Renal cortex interstitium (tissue), 11 donors: ENCODE measurements at regions not wholly inside any gene's neighbourhood (a gene's known extent, or its start where the extent isn't known, plus 50 kb on each side); places are given as distances from the start of the nearest gene placed in this dataset.
A peak's percentile ranks its signal among the peaks of the same experiment; 100 is the strongest.
"Not testable (repeated sequence)": the region's sequence is repeated elsewhere in the genome, so short reads cannot be mapped to it uniquely, and the experiment has no call there.

Experiments used
- DNase-seq, 11 donors: peaks; one replicate each; pipeline ENCODE4 v3.0.0-alpha.2; 2013; ENCODE audit warnings: low read depth in 9 of 11, low spot score in 4 of 11; ENCODE audit errors: extremely low read depth in 1 of 11

- DNase-seq: no peak
Observed at GRCh38 chr22:22789922-22790845, 97.4 kb upstream of the IGLL5 start.

DNA sequence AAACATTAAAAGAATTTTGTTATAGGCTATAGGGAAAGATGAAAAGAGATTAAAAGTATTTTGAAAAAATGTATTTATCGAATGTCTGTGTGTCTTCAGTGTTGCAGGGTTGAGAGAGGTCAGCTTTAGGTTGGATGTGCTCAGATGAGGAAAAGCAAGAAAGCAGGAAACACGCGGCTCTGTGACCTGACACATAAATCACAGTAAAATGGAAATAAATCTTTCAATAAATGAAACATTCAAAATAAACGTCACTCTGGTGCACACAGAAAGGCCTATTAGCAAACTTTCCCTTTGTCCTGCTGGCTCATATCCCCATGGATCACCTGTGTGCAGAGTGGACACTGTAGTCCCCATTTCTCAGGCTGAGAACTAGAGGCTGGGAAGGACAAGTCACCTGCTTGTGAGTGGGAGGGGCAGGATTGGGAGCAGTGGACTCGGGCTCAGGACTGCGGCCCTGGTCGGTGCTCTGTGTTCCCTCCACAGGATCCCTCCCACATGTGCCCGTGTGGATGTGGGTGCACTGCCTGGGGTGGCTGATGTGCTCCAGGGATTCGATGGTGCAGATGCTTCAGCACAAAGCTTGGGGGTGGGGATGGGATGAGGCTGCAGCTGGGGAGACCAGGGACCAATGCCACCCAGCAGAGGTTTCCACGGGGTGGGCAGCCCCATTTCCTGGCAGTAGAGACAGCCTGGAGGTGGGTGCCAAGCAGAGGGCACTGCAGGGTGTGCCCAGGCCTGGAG is 96.0 kb upstream of the IGLL5 start:
- DNase-seq: no peak

DNA sequence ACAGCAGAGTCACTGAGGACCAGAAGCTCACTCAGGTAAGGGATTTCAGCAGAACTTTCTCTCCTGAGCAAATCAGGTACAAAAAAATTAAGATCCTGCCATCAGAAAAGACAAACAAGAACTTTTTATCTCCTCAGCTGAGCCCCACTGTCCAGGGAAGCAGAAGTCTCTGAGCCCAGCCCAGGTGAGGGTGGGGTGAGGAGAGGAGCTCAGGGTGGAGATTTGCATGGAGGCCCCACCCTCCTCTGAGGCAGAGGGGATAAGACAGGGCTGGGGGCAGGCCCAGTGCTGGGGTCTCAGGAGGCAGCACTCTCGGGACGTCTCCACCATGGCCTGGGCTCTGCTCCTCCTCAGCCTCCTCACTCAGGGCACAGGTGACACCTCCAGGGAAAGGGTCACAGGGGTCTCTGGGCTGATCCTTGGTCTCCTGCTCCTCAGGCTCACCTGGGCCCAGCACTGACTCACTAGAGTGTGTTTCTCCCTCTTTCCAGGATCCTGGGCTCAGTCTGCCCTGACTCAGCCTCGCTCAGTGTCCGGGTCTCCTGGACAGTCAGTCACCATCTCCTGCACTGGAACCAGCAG is 95.3 kb upstream of the IGLL5 start:
- DNase-seq: not testable (repeated sequence)

GRCh38 chr22:22795639-22796038 is 92.0 kb upstream of the IGLL5 start:
- not testable (repeated sequence) for DNase-seq

- no peak for DNase-seq
Observed at GRCh38 chr22:22796724-22797123, 90.9 kb upstream of the IGLL5 start.

DNA sequence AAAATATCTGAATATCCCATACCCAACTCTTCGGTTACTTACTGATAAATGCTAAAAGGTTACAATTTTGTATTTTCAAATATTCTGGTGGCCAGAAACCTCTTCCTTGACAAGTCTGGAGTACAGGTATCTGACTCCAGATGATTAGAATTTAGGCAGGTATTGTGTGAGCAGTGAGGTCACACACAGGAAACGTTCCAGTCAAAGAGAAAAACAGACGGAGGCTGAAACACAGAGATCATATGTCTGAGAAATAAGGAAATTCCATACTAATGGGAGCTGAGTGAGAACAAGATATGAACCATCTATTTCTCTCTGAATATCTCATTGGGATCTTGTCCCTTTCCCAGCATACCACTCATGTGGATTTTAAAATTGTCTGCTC is 89.4 kb upstream of the IGLL5 start:
- no peak for DNase-seq

- DNase-seq: no peak
Observed at GRCh38 chr22:22798716-22799115, 88.9 kb upstream of the IGLL5 start.

- no peak for DNase-seq
Observed at GRCh38 chr22:22799561-22799960, 88.1 kb upstream of the IGLL5 start.

- DNase-seq: no peak
Observed at GRCh38 chr22:22800716-22801115, 86.9 kb upstream of the IGLL5 start.

GRCh38 chr22:22802339-22802970 is 85.2 kb upstream of the IGLL5 start:
- DNase-seq: no peak

- DNase-seq: no peak
Observed at GRCh38 chr22:22803285-22803853, 84.2 kb upstream of the IGLL5 start.

DNA sequence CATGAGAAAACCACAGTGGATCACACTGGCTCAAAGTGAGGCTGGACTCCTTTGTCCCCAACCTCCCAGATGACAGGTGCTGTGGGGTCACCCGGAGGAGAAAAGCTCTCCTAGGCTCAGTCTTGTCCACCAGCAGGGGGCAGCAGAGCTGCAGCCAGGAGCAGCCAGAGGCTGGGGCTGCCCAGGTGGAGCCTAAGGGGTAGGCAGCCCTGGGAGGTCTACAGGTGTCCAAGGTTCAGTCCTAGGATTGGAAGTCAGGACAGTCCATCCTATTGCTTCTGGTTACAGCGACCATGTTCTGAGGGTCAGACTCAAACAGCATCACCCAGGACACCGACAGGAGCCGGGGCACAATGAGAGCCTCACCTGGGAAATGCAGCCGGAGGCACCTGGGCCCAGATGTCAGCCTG is 77.6 kb upstream of the IGLL5 start:
- DNase-seq: peak in 6 of 11 donors; percentile 10 to 48 (median 28)

GRCh38 chr22:22810471-22810870 is 77.1 kb upstream of the IGLL5 start:
- DNase-seq: no peak

- DNase-seq: no peak
Observed at GRCh38 chr22:22811016-22812009, 76.3 kb upstream of the IGLL5 start.

DNA sequence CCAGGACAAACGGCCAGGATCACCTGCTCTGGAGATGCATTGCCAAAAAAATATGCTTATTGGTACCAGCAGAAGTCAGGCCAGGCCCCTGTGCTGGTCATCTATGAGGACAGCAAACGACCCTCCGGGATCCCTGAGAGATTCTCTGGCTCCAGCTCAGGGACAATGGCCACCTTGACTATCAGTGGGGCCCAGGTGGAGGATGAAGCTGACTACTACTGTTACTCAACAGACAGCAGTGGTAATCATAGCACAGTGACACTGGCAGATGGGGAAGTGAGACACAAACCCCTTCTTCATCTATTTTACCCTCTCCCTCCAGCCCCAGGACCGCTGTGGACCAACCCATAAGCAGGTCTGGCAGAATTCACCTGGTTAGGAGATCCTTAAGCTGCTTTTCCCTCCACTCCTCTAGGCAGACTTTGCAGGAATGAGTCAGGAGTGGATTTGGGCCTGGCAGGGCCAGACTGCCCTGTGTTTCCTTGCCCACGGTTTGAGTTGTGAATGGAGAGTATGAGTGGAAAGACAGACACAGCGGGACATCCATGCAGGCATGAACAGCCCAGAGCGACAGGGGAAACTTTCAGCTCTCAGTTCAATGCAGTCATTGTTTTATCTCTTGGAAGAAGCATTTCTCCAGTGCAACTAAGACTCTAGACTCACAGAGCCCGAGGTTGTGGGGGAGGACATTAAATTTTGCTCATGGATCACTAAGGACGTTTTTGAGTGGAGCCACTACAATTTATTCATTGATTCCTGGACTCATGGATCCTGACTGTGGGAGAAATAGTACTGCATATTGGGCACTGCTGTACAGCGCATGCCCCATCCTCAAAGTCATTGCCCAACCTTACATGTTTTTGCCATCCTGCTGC is 75.3 kb upstream of the IGLL5 start:
- no peak for DNase-seq

GRCh38 chr22:22813126-22814075 is 74.2 kb upstream of the IGLL5 start:
- DNase-seq: no peak
